ENCODE measurements at regions not wholly inside any gene's neighbourhood (a gene's known extent, or its start where the extent isn't known, plus 50 kb on each side); places are given as distances from the start of the nearest gene placed in this dataset.

- TF ChIP-seq, protein P1, sequence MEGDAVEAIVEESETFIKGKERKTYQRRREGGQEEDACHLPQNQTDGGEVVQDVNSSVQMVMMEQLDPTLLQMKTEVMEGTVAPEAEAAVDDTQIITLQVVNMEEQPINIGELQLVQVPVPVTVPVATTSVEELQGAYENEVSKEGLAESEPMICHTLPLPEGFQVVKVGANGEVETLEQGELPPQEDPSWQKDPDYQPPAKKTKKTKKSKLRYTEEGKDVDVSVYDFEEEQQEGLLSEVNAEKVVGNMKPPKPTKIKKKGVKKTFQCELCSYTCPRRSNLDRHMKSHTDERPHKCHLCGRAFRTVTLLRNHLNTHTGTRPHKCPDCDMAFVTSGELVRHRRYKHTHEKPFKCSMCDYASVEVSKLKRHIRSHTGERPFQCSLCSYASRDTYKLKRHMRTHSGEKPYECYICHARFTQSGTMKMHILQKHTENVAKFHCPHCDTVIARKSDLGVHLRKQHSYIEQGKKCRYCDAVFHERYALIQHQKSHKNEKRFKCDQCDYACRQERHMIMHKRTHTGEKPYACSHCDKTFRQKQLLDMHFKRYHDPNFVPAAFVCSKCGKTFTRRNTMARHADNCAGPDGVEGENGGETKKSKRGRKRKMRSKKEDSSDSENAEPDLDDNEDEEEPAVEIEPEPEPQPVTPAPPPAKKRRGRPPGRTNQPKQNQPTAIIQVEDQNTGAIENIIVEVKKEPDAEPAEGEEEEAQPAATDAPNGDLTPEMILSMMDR (IDR thresholded peaks at IDR 0.05; ENCODE audit: insufficient read depth, low read length, poor library complexity, severe bottlenecking) = no peak
- no peaks in the 10 kb centered on the region for H3K36me3 ChIP-seq (ENCODE audit: control insufficient read depth, insufficient read depth, low read length)
- H3K4me3 ChIP-seq (replicated peaks; ENCODE audit: low read depth, low read length) = no peak overlapping the region
- no peak for DNase-seq (ENCODE audit: extremely low read depth, insufficient read length)
- H3K27me3 ChIP-seq (replicated peaks; ENCODE audit: control insufficient read depth, insufficient read depth, low read length) = no peaks in the 10 kb centered on the region; the same call in 1 of the 2 replicates
These were observed 97.7 kb upstream of the PRR20G start for GRCh38 chr3:127385540-127385870.

GRCh38 chr3:127384717-127385539 is 97.1 kb upstream of the PRR20G start:
- Histone ChIP-seq H3K4me3 (replicated peaks; ENCODE audit: low read depth, low read length) (no peak overlapping the region), H3K27me3 (replicated peaks; ENCODE audit: control insufficient read depth, insufficient read depth, low read length) (no peaks in the 10 kb centered on the region), H3K36me3 (ENCODE audit: control insufficient read depth, insufficient read depth, low read length) (no peaks in the 10 kb centered on the region)
- TF ChIP-seq, protein P1 (IDR thresholded peaks at IDR 0.05; ENCODE audit: insufficient read depth, low read length, poor library complexity, severe bottlenecking) = no peak
- DNase-seq (ENCODE audit: extremely low read depth, insufficient read length) = no peak

- no peaks in the 10 kb centered on the region for H3K27me3 ChIP-seq (replicated peaks; ENCODE audit: control insufficient read depth, insufficient read depth, low read length)
- no peaks in the 10 kb centered on the region for H3K36me3 ChIP-seq (ENCODE audit: control insufficient read depth, insufficient read depth, low read length)
- TF ChIP-seq, protein P1 (IDR thresholded peaks at IDR 0.05; ENCODE audit: insufficient read depth, low read length, poor library complexity, severe bottlenecking) = no peak
- no peak for DNase-seq (ENCODE audit: extremely low read depth, insufficient read length)
- no peak overlapping the region for H3K4me3 ChIP-seq (replicated peaks; ENCODE audit: low read depth, low read length)
These were observed 95.9 kb upstream of the PRR20G start for GRCh38 chr3:127383656-127384179.

GRCh38 chr3:127377801-127378655 is 90.2 kb upstream of the PRR20G start:
- TF ChIP-seq, protein P1 (IDR thresholded peaks at IDR 0.05; ENCODE audit: insufficient read depth, low read length, poor library complexity, severe bottlenecking) = no peak
- no peak for DNase-seq (ENCODE audit: extremely low read depth, insufficient read length)
- no peaks in the 10 kb centered on the region; the same call in 1 of the 2 replicates for H3K27me3 ChIP-seq (replicated peaks; ENCODE audit: control insufficient read depth, insufficient read depth, low read length)

DNA sequence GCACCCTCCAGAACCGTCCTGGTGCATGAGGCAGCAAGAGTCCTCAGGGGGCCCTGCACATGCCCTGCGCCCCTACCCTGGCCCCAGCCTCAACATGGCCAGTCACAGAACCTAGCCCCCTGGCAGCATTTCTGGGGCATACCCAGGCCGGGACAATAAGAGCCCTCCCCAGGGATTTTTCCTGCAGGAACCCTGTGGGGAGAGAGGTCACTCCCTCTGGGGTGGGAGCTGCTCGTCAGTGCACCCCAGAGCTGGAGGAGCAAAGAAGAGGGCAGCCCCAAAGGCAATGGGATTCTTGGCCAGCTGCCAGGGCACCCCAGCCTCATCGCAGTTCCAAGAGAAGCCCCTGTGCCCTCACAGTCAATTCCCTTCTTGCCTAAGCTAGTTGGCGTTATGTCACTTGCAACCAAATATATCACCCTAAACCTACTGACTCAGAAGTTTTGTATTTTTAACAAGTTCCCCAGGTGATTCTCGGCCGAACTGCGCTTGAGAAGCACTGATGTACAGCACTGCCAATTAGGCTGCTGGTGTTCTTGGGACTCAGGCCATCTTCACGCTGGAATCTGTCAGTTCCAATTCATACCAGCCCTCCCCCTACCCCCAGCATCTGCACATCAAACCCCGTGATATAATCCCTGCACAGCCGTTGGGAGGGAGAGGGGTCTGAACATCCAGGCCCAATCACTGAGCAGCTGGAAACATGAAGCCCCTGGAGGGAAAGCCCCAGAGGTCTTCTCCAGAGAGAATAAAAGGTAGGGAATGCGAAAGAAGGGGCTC is 87.5 kb upstream of the PRR20G start:
- no peaks in the 10 kb centered on the region for H3K36me3 ChIP-seq (ENCODE audit: control insufficient read depth, insufficient read depth, low read length)
- DNase-seq (ENCODE audit: extremely low read depth, insufficient read length) = no peak

More at GRCh38 chr3:127377801-127378655, 90.2 kb upstream of the PRR20G start:
- Histone ChIP-seq H3K36me3 (ENCODE audit: control insufficient read depth, insufficient read depth, low read length) (no peaks in the 10 kb centered on the region), H3K4me3 (replicated peaks; ENCODE audit: low read depth, low read length) (no peak overlapping the region)

More for the DNA sequence above, 87.5 kb upstream of the PRR20G start:
- no peak overlapping the region for H3K4me3 ChIP-seq (replicated peaks; ENCODE audit: low read depth, low read length)
- no peaks in the 10 kb centered on the region; the same call in 1 of the 2 replicates for H3K27me3 ChIP-seq (replicated peaks; ENCODE audit: control insufficient read depth, insufficient read depth, low read length)
- TF ChIP-seq, protein P1 (IDR thresholded peaks at IDR 0.05; ENCODE audit: insufficient read depth, low read length, poor library complexity, severe bottlenecking) = no peak

Measured in GM06990 (cell line).